GM15510 (cell line): ENCODE measurements at regions not wholly inside any gene's neighbourhood (a gene's known extent, or its start where the extent isn't known, plus 50 kb on each side); places are given as distances from the start of the nearest gene placed in this dataset.
A peak's percentile ranks its signal among the peaks of the same experiment; 100 is the strongest.

ENCODE experiments used
- POLR2A ChIP-seq: IDR thresholded peaks from 3 replicates; pipeline ENCODE4 v1.6.1; 2011; ENCODE audit warnings: borderline replicate concordance; ENCODE audit not compliant: insufficient read length; ENCODE audit errors: extremely low read depth

DNA sequence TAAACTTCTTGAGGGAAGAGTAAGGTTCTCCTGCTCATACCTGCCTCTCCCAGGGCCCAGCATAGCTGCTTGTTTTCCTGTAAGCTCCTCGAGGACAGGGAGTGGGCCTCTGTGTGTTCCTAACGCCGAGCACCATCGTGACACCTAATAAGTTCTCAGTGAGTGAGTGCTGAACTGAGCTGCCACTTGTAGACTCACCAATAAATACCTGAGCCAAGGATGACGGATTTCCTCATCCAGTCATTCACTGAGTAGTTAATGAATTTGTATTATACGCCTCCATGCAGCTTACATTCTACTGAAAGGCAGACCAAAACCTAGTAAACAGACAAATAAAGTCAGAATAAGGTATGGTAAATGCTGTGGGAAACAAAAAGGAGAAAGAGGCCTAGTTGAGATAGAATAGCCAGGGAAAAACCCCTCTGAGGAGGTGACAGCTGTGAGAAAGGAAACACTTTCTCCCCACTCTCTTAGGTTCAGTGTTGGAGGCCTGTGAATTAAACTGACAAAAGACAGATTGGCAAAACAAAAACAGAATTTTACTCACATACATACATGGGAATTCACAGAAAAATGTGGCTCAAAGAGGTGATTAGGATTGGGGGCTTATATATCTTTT lies 138.6 kb downstream of the B3GNT2 start:
- TF ChIP-seq POLR2A: no peak

DNA sequence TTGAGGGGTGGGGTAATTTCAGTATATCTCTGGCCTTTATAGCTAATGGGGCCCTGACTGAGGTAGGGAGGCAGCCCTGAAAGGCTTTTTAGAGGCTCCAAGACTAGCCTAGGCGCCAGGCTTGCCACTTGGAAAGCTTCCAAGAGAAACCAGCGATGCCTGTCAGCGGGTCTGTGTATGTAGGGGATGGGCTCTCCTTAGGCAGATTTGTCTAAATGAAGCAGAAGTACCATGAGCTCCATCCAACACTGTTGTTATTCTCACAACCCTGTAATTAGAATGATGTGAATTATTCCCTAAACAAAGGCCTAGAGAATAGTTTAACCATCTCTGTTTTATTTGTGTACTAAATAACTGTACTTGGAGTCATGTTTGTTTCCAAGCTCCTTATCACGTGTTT lies 138.1 kb downstream of the B3GNT2 start:
- TF ChIP-seq POLR2A: no peak

DNA sequence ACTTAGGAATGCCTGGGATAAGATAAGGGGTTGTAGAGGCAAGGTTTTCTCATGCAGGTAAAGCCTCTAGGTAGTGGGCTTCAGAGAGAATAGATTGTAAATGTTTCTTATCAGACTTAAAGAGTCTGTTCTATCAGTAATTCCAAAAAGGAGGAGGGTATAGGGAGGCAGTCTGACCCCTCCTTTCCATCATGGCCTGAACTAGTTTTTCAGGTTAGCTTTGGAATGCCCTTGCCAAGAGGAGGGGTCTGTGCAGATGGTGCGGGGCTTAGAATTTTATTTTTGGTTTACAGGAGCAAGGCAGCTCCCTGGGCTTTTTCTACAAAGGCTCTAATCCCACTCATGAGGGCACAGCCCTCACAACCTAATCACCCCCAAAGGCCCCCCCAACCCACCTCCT lies 135.0 kb downstream of the B3GNT2 start:
- no peak for TF ChIP-seq POLR2A

DNA sequence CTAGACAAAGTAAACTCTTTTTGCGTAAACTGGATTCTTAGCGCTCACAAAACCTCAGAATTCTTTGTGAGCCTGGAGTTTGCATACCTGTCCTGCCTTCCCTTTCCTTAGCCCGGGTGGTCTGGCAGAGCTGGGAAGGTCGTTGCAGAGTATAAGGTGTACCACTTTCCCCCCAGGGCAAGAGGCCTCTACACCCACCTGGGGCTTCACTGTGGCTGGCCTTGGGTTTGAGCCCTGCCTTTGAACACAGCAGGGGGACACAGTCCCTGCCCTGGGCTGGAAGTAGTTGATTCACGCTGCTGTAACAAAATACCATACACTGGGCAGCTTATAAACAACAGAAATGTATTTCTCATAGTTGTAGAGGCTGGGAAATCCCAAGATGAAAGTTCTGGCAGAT lies 133.9 kb downstream of the B3GNT2 start:
- TF ChIP-seq POLR2A: no peak

DNA sequence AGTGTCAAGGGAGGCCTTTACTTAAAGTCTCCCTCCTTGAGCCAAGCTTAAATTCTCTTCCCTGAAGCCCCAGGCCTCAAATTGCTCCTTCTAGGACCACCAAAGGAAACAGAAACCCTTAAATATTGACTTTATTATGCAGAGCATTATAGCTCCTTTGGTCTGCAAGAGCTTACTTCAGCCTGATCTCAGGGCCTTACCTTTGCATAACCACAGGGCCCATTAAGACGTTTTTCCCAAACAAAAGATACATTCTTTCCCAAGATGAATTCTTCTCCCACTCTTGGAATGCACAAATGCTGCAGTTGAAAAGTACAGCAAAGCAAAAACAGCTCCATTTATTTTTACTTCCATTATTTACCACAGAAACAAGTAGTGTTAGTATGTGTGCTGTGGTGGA lies 130.8 kb downstream of the B3GNT2 start:
- no peak for TF ChIP-seq POLR2A

DNA sequence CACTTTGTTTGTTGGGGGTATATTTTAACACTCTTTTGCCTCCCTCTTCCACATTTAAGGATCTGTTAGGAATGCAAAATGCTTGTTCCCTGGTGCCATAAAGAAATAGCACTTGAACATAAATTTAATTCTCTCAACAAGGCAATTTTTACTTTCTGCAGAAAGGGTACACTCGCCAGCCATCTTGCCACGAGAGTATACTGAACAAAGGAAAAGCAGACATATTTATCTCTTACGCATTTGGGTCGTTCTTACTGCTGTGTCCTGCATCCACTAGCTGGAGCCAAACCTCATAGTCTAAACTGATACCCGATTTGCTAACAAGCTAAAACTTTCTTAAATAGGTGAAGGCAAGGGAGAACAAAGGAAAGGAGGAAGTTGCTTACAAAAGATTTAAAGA lies 129.5 kb downstream of the B3GNT2 start:
- no peak for TF ChIP-seq POLR2A

DNA sequence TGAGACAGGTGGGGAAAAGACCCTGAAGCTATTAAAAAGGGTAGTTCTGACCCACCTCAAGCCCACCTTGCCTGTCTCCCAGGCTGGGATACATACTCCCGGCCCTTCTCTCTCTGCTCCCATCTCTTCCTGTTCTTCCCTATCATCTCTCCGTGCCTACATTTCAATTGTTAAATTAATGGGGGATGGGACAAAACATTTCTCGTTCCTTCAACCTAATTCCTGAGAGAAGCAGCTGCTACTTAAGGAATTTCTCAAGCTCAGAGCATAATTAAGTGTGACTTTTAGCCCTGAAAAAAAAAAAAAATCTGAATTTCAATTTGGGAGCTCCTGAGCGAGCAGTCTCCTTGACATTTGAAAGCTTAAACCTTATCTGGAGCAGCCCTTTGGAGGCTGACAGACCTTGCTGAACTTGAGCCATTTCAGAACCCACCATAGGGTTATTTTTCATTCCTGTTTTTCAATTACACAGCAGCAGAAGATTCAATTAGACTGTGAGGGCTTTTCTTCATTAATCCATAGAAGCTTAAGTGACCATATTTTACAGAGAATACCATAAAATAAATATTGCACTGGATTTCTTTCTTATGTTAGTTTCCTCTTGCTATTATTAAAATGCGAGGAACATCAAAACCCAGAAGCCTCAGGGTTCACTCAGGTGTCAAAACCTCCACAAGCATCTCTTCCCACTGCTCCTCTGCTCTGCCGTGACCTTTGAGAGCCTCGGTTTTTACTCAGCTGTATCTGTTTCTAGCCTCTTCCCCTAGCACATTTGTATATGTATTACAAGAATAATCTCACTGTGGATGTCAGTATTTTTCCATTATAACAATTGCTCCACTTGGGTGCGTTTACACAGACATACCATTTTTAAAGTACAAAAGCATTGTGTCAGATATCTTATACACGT lies 125.7 kb downstream of the B3GNT2 start:
- no peak for TF ChIP-seq POLR2A

DNA sequence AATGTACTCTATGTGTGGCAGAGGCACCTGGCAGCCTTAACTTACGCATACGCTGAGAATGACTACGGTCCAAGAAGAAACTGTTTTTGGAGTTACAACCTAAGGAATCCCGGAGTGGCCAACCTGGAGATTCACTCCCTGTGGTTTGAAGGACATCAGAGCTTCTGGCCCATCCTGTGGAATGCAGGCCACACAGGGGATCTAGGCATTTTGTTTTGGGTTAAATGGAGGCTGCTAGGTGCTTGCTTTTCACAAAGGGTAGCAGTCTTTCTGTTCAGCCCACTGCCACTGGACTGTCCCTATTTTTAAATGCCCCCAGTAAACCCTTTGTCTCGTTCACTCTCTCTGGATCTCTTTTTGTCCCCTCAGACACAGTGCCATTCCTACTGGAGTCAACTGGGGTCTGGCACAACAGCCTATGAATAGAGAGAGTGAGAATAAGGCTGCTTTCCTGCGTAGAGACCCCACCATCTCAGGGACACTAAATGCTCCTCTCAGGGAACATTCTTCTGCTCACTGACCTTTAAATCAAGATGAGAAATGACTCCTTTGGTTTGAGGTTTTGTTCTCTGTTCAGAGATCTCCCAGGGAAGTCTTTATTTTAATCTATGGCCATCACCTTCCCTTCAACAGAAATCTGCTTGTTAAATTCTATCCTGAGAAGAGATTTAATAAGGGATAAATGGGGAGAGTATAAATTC lies 124.9 kb downstream of the B3GNT2 start:
- TF ChIP-seq POLR2A: no peak

DNA sequence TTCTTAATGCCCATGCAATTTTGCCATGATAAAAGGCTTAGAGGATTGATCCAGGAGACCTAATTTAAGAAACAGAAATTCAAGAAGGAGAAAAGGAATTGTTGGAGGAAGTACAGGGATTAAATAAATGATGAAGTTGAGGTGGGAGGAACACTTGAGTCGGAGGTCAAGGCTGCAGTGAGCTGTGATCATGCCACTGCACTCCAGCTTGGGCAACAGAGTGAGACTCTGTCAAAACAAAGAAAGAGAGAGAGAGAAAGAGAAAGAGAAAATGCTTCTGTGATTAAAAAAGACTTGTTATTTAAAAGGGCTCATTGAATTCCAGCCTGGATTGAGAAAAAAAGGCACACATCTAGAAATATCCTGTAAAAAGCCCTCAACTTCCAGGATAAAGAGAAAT lies 123.2 kb downstream of the B3GNT2 start:
- no peak for TF ChIP-seq POLR2A

DNA sequence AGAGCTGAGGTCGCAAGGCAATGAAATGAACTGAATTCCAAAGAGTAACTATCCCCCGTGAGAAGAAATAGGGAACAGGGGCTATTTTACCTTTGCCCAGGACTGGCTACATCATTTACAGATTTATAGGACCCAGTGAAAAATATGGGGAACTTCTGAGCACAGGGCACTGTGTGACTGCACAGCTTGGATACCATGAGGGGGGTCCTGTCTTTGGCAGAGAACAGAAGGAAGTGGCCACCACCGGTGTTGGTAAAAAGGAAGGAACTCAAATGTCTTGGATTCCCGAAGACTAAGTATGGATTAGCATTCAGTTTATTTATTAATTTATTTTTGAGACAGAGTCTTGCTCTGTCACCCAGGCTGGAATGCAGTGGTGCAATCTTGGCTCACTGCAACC lies 119.6 kb downstream of the B3GNT2 start:
- TF ChIP-seq POLR2A: no peak

DNA sequence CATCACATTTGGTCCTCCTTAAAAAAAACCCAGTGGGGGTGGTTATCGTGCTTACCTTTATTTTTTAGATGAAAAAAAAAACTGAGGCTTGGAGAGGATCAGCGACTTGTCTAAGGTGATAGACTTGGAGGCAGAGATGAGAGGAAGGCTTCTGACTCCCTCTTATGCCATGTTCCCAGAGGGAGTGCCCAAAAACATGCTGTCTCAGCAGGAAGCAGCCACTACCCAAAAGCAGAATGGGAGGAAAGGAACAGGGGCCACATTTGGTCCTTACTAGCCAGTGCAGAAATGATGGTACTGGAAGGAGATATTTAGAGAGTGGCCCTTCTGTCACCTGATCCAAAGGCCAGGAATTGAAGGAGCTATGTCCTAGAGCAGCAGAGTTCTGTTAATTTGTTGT lies 118.4 kb downstream of the B3GNT2 start:
- TF ChIP-seq POLR2A: no peak

DNA sequence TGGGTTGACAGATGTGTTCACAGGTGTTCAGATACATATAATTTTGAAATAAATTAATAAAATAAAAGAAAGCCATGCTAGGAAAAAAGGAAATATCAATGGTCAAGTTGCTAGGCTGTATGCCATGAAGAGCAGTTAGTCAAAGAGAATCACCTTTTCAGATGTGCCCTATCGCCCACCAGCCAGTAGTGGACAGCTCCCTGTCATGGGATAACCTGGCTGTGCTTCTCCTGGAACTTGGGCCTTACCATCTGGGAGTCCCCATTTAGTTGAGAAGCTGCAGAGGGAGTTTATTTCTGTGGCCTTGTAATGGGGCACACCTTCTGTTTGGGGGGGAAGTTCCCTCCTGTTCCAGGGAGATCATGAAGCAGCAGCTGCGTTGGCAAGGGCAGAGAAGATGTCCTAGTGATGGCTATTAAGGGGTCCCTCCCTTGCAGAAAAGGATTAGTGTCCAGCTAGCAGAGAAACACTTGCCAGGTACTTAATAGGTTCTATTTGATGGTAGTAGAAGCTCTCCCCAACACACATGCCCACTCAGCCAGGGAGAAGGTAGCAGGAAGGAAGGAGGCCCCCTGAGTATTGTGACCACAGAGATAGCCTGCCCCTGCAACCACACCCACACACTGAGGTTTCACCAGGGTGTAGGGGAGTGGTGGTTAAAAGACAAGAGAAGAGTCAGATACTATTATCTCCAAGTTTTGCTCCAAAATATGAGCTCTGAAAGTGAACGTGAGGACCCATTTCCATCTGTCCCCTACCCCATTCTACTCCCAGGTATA lies 117.7 kb downstream of the B3GNT2 start:
- no peak for TF ChIP-seq POLR2A

DNA sequence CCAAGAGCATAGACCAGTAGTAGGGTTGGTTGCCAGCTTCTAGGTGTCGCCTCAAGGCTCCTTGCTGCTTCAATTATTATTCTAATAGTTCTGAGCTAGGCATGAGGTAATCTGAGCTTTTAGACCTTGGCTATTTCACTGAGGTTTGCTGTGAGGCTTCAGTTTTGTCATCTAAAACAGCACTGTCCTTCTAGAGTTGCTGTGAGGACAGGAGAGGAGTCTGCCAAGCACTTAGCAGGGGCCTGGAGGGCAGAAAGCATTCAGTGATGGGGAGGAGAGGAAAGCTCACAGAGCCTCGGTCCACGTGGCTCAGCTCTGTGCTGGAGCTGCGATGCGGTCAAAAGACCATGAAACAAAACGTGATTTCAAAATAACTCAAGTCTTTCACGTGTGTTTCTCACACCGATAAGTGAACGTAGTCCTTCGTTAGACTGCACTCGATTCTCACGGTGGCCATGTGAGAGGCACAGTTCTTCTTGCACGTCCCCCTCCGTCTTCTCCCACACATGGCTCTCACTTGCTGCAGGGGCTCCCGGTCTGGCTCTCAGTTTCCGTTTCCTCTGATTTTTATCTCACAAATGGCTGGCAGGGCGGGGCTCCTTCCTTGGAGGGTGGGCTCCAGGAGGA lies 113.7 kb downstream of the B3GNT2 start:
- TF ChIP-seq POLR2A: peak; percentile 19

DNA sequence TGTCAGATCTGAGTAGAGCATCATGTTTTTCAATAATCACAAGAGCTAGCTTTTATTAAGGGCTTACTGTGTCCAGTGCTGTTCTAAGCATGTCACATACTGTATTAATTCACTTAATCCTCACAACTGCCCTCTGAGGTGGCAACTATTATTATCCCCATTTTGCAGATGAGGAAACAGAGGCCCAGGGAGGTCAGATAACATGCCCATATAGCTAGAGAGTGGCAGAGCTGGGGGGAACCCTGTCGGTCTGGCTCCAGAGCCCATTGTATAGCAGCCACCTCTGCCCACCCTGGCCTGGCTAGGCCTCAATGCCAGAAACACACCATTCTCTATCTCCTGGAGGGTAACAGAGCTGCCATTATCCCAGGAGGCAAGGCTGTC lies 113.2 kb downstream of the B3GNT2 start:
- no peak for TF ChIP-seq POLR2A
